Endodermal cell (in vitro differentiated cells): ENCODE measurements at regions not wholly inside any gene's neighbourhood (a gene's known extent, or its start where the extent isn't known, plus 50 kb on each side); places are given as distances from the start of the nearest gene placed in this dataset.

ENCODE experiments used
- DNase-seq: peaks from one replicate; pipeline ENCODE4 v3.0.0-alpha.2; 2017
- H3K27ac ChIP-seq: 2 replicates; pipeline ENCODE4 v1.5.1; 2013; ENCODE audit warnings: mild to moderate bottlenecking, low read depth, low read length, moderate library complexity
- H3K27me3 ChIP-seq: 2 replicates; pipeline ENCODE4 v1.6.1; 2013; ENCODE audit warnings: mild to moderate bottlenecking, low read length, moderate library complexity; ENCODE audit not compliant: insufficient read depth, control insufficient read depth, poor library complexity, severe bottlenecking
- H3K36me3 ChIP-seq: 2 replicates; pipeline ENCODE4 v1.7.0; 2013; ENCODE audit warnings: mild to moderate bottlenecking, low read length, moderate library complexity; ENCODE audit not compliant: control insufficient read depth, insufficient read depth
- H3K4me1 ChIP-seq: one replicate; pipeline ENCODE4 v1.7.0; 2013; ENCODE audit warnings: low read length; ENCODE audit not compliant: control insufficient read depth, insufficient read depth
- H3K4me3 ChIP-seq: 2 replicates; pipeline ENCODE4 v1.5.1; 2013; ENCODE audit warnings: mild to moderate bottlenecking, low read length, moderate library complexity
- H3K9ac ChIP-seq: 2 replicates; pipeline ENCODE4 v1.6.1; 2013; ENCODE audit warnings: mild to moderate bottlenecking, low read length, moderate library complexity; ENCODE audit not compliant: poor library complexity, severe bottlenecking; ENCODE audit errors: extremely low read depth
- H3K9me3 ChIP-seq: 2 replicates; pipeline ENCODE4 v1.6.1; 2013; ENCODE audit warnings: mild to moderate bottlenecking, low read length, moderate library complexity; ENCODE audit not compliant: control insufficient read depth
- H3K27ac Mint-ChIP-seq: 2 replicates; pipeline ENCODE4 v1.8.0; 2020; ENCODE audit warnings: mixed read lengths
- H3K27me3 Mint-ChIP-seq: 2 replicates; pipeline ENCODE4 v1.8.0; 2021; ENCODE audit warnings: mild to moderate bottlenecking, mixed read lengths; ENCODE audit not compliant: insufficient read depth
- H3K36me3 Mint-ChIP-seq: 2 replicates; pipeline ENCODE4 v1.8.0; 2020; ENCODE audit warnings: low read depth, mixed read lengths
- H3K4me1 Mint-ChIP-seq: 2 replicates; pipeline ENCODE4 v1.8.0; 2020; ENCODE audit warnings: mixed read lengths
- H3K4me3 Mint-ChIP-seq: 2 replicates; pipeline ENCODE4 v1.8.0; 2020; ENCODE audit warnings: mild to moderate bottlenecking, moderate library complexity, mixed read lengths
- H3K9me3 Mint-ChIP-seq: 2 replicates; pipeline ENCODE4 v1.8.0; 2020; ENCODE audit warnings: mild to moderate bottlenecking, mixed read lengths
- WGBS, 2 experiments: methylation state at CpG; one replicate each; pipeline versions ENCODE4 v1.1.5 to v1.1.7; 2013; ENCODE audit warnings: missing lambda C conversion rate in 2 of 2, mixed read lengths in 1 of 2; ENCODE audit not compliant: insufficient coverage in 1 of 2, insufficient read length in 1 of 2; 5-methylcytosine and 5-hydroxymethylcytosine counted together
- TF ChIP-seq, protein P1 (sequence below): fragments of 200-600 bp; sonication (generic); conservative IDR thresholded peaks from 2 replicates; pipeline ENCODE4 v1.5.0; 2021; ENCODE audit warnings: antibody characterized with exemption, mild to moderate bottlenecking

DNA sequence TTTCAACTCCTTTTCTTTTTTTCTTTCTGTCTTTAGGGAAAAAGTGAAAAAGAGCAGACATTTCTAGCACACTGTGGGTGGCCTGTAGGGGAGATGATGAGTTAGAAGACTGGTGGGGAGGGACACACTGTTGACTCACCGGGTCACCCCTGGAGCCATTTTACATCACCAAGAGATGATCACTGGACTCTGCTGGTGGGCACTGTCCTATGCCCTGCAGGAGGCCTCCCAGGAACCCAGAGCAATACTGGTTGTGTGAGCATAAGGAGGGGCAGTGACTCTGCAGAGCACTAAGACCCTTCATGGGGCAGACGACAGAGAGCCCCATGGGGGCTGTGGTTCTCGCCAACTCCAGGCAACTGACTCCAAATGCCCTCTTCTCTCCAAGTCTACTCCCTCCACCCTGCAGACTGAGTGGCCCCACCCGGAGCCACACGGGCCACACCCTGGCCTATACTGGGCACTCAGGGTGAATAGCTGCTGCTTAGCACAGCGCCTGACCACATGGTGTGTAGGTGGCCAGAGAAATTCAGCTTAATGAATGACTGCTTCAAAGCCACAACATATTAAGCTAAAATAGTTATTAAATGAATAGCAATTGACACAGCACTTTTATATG lies 177.5 kb downstream of the CDC5L start:
- DNase-seq: peak; percentile 28
- no peaks in the 10 kb centered on the region for H3K27me3 Mint-ChIP-seq

GRCh38 chr6:44567406-44567805 lies 179.9 kb downstream of the CDC5L start:
- DNase-seq: peak; percentile 36
- Mint-ChIP-seq H3K9me3 (no peaks in the 10 kb centered on the region), H3K4me3 (no peak overlapping the region), H3K27me3 (no peaks in the 10 kb centered on the region), H3K27ac (no peak overlapping the region), H3K4me1 (peaks cover 10% of the 10 kb centered on the region), H3K36me3 (no peaks in the 10 kb centered on the region)
- 83 to 94% methylated on average over 2 to 4 of the region's 4 CpGs for whole genome bisulfite sequencing, 2 experiments
- TF ChIP-seq, protein P1, sequence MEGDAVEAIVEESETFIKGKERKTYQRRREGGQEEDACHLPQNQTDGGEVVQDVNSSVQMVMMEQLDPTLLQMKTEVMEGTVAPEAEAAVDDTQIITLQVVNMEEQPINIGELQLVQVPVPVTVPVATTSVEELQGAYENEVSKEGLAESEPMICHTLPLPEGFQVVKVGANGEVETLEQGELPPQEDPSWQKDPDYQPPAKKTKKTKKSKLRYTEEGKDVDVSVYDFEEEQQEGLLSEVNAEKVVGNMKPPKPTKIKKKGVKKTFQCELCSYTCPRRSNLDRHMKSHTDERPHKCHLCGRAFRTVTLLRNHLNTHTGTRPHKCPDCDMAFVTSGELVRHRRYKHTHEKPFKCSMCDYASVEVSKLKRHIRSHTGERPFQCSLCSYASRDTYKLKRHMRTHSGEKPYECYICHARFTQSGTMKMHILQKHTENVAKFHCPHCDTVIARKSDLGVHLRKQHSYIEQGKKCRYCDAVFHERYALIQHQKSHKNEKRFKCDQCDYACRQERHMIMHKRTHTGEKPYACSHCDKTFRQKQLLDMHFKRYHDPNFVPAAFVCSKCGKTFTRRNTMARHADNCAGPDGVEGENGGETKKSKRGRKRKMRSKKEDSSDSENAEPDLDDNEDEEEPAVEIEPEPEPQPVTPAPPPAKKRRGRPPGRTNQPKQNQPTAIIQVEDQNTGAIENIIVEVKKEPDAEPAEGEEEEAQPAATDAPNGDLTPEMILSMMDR: no peak
- Histone ChIP-seq H3K4me1 (no peaks in the 10 kb centered on the region), H3K36me3 (no peaks in the 10 kb centered on the region), H3K9me3 (no peaks in the 10 kb centered on the region), H3K9ac (no peak overlapping the region), H3K27me3 (no peaks in the 10 kb centered on the region), H3K4me3 (no peak overlapping the region), H3K27ac (no peak overlapping the region)

More for the DNA sequence above, 177.5 kb downstream of the CDC5L start:
- no peak overlapping the region for H3K9ac ChIP-seq
- H3K36me3 ChIP-seq: no peaks in the 10 kb centered on the region
- no peaks in the 10 kb centered on the region for H3K27me3 ChIP-seq
- Mint-ChIP-seq H3K9me3 (no peaks in the 10 kb centered on the region), H3K4me3 (no peak overlapping the region), H3K36me3 (no peaks in the 10 kb centered on the region), H3K27ac (no peak overlapping the region), H3K4me1 (peaks cover 14% of the 10 kb centered on the region)
- no peak overlapping the region for H3K27ac ChIP-seq
- TF ChIP-seq, protein P1: no peak
- H3K4me3 ChIP-seq: no peak overlapping the region
- WGBS, 2 experiments: 75 to 86% methylated on average over 3 to 6 of the region's 6 CpGs
- no peaks in the 10 kb centered on the region for H3K4me1 ChIP-seq
- no peaks in the 10 kb centered on the region for H3K9me3 ChIP-seq

- H3K4me1 Mint-ChIP-seq: no peaks in the 10 kb centered on the region
- H3K27me3 Mint-ChIP-seq: no peaks in the 10 kb centered on the region
Measured at GRCh38 chr6:44569131-44569530, 181.6 kb downstream of the CDC5L start.

More at GRCh38 chr6:44569131-44569530, 181.6 kb downstream of the CDC5L start:
- 88 to 100% methylated on average over 3 of the region's 3 CpGs for WGBS, 2 experiments
- Histone ChIP-seq H3K9me3 (no peaks in the 10 kb centered on the region), H3K9ac (no peak overlapping the region), H3K27me3 (no peaks in the 10 kb centered on the region), H3K27ac (no peak overlapping the region), H3K4me3 (no peak overlapping the region), H3K36me3 (no peaks in the 10 kb centered on the region), H3K4me1 (no peaks in the 10 kb centered on the region)
- Mint-ChIP-seq H3K27ac (no peak overlapping the region), H3K36me3 (no peaks in the 10 kb centered on the region), H3K4me3 (no peak overlapping the region), H3K9me3 (no peaks in the 10 kb centered on the region)
- peak; percentile 26 for DNase-seq
- TF ChIP-seq, protein P1: no peak
